NT2/D1 (cell line): ENCODE measurements at regions not wholly inside any gene's neighbourhood (a gene's known extent, or its start where the extent isn't known, plus 50 kb on each side); places are given as distances from the start of the nearest gene placed in this dataset.
A peak's percentile ranks its signal among the peaks of the same experiment; 100 is the strongest.

Source experiments
- DNase-seq: peaks from one replicate; pipeline ENCODE4 v3.0.0-alpha.2; 2011; ENCODE audit warnings: low read depth, low spot score
- H3K27me3 ChIP-seq: 2 replicates; pipeline ENCODE4 v1.6.0; 2011; ENCODE audit warnings: mild to moderate bottlenecking; ENCODE audit not compliant: insufficient read length, insufficient read depth
- H3K36me3 ChIP-seq: 2 replicates; pipeline ENCODE4 v1.6.1; 2011; ENCODE audit warnings: mild to moderate bottlenecking, low read length, mixed read lengths; ENCODE audit not compliant: insufficient read depth, insufficient read length
- H3K4me1 ChIP-seq: 2 replicates; pipeline ENCODE4 v1.5.1; 2011; ENCODE audit not compliant: insufficient read depth, insufficient read length
- H3K4me3 ChIP-seq: 2 replicates; pipeline ENCODE4 v1.5.1; 2011; ENCODE audit warnings: low read depth; ENCODE audit not compliant: insufficient read length
- H3K9ac ChIP-seq: 2 replicates; pipeline ENCODE4 v1.6.0; 2011; ENCODE audit warnings: low read depth; ENCODE audit not compliant: insufficient read length
- H3K9me3 ChIP-seq: 2 replicates; pipeline ENCODE4 v1.5.1; 2011; ENCODE audit warnings: mild to moderate bottlenecking, low read length; ENCODE audit not compliant: insufficient read depth
- SUZ12 ChIP-seq: IDR thresholded peaks from 2 replicates; pipeline ENCODE4 v1.6.1; 2011; ENCODE audit not compliant: insufficient read length, insufficient read depth; ENCODE audit errors: extremely low read depth
- YY1 ChIP-seq: IDR thresholded peaks from 2 replicates; pipeline ENCODE4 v1.6.1; 2011; ENCODE audit not compliant: insufficient read length, insufficient read depth
- ZNF274 ChIP-seq: IDR thresholded peaks from 2 replicates; pipeline ENCODE4 v1.6.1; 2011; ENCODE audit warnings: mild to moderate bottlenecking, low read depth, low read length

DNA sequence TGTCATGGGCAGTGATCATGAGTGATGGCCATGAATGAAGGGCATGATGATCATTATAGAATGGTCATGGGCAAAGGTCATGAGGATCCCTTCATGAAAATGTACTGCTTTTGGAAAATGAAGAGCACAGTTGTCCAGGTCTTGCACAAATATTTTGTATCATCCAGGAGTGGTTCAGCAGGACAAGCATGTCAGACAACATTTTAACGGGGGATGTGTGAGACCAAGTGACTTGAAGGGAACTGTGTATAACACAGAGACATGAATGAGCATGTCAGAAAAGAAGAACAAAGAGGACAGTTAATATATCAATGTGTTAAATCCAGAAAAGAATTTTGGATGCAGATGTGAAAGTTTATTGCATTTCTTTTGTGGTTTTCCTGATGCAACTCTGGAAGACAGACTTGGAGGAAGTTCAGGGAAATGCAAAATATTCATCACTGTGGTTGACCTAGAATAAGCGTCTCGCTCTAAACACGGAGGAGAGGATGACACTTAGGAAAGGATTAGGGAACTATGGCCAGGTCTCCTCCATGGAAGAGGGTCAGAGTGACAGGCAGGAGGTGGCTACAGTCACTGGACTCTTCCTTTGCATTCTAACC, 116.1 kb upstream of the IRX4 start:
- no peaks in the 10 kb centered on the region for H3K36me3 ChIP-seq
- H3K4me1 ChIP-seq = no peaks in the 10 kb centered on the region
- 0 out of 2 replicates have a peak, but pooled peaks cover 6% of the 10 kb centered on the region for H3K9me3 ChIP-seq
- TF ChIP-seq ZNF274 = no peak
- TF ChIP-seq YY1 = no peak
- TF ChIP-seq SUZ12 = no peak
- no peak overlapping the region for H3K9ac ChIP-seq
- DNase-seq = no peak
- peaks cover under 1% of the 10 kb centered on the region for H3K27me3 ChIP-seq
- H3K4me3 ChIP-seq = no peak overlapping the region

DNA sequence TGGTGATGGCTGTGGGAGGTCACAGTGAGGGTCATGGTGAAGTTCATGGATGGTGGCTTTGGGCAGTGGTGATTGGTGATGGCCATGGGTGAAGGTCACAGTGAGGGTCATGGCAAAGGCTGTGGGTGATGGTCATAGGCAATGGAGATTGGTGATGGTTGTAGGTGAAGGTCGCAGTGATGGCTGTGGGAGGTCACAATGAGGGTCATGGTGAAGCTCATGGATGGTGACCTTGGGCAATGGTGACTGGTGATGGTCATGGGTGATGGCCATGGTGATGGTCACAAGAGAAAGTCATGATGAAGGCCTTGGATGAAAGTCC, 115.6 kb upstream of the IRX4 start:
- H3K4me3 ChIP-seq = no peak overlapping the region
- H3K4me1 ChIP-seq = no peaks in the 10 kb centered on the region
- H3K9me3 ChIP-seq = 0 out of 2 replicates have a peak, but pooled peaks cover 6% of the 10 kb centered on the region
- H3K36me3 ChIP-seq = no peaks in the 10 kb centered on the region
- H3K27me3 ChIP-seq = no peaks in the 10 kb centered on the region
- no peak overlapping the region for H3K9ac ChIP-seq
- no peak for DNase-seq
- TF ChIP-seq ZNF274 (no peak), SUZ12 (no peak), YY1 (no peak)

DNA sequence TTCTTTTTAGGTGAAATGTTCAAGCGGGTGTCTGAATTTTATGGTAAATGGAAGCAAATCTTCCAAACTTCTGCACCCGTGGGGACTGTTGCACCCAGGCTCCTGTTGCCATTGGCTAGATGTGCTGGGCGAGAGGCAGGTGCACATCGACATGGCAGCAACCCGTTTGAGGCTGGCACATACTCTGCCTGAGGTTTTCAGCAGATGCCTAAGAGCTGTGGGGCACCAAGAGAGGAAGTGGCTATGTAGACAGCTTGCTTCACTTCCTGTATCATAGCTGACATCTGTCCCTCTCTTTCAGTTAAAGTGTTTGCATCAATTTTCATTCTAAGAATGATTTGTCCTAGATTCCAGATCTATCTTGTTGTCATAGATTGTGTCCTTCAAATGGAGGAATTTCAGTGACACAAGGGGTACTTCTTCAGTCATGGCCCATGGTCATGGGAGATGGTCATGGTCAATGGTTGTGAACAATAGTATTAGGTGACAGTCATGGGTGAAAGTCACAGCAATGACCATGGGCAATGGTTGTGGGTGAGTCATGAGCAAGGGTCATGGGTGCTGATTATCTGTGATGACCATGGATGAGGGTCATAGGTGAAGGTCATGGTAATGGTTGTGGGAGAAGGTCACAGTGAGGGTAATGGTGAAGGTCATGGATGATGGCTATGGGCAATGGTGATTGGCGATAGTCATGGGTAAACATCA, 115.1 kb upstream of the IRX4 start:
- Histone ChIP-seq H3K36me3 (no peaks in the 10 kb centered on the region), H3K4me1 (no peaks in the 10 kb centered on the region), H3K9me3 (0 out of 2 replicates have a peak, but pooled peaks cover 9% of the 10 kb centered on the region), H3K27me3 (no peaks in the 10 kb centered on the region), H3K9ac (no peak overlapping the region), H3K4me3 (no peak overlapping the region)
- TF ChIP-seq SUZ12 = no peak
- no peak for TF ChIP-seq YY1
- no peak for TF ChIP-seq ZNF274
- DNase-seq = no peak

DNA sequence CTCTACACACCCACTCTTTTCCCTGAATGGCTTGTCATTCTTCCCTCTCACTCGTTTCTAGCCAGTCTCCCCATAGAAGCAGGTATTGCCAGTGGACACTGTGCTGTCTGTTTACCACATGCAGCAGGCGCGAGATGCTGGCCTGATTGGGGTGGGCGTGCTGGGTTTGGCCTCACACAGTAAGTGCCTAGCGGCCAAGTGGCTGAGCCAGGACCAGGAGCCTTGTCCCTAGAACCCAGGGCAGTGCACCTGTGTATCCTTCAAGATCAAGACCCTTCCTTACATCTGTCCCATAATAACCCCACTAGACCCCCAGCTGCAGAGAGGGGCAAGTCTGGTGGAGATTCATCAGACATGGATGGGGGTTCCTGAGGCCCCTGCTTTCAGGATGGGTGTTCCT, 112.8 kb upstream of the IRX4 start:
- H3K36me3 ChIP-seq = no peaks in the 10 kb centered on the region
- no peak overlapping the region for H3K9ac ChIP-seq
- no peak overlapping the region for H3K4me3 ChIP-seq
- TF ChIP-seq SUZ12 (no peak), ZNF274 (no peak), YY1 (no peak)
- no peak for DNase-seq
- H3K9me3 ChIP-seq = 0 out of 2 replicates have a peak, but pooled peaks cover 11% of the 10 kb centered on the region
- H3K4me1 ChIP-seq = no peaks in the 10 kb centered on the region
- no peaks in the 10 kb centered on the region for H3K27me3 ChIP-seq

DNA sequence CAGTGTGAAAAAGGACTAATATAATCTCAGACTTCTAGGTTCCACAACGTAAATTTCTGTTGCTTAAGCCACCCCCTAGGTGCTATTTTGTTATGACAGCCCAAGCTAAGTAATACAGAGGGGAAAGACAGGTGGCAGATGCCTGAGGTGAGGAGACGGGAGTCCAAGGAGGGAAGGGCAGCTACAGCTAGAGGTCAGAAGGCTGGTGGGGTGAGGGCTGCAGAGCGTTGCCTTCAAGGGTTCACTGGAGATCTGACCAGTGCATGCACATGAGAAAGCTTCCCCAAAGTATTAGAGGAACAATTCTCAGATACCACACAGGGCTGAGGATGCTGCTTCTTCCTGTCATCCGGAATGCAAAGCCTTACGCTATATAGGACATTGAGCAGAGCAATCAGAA, 104.7 kb upstream of the IRX4 start:
- Histone ChIP-seq H3K4me3 (no peak overlapping the region), H3K27me3 (no peaks in the 10 kb centered on the region), H3K9ac (no peak overlapping the region), H3K9me3 (peaks cover 4% of the 10 kb centered on the region), H3K36me3 (no peaks in the 10 kb centered on the region), H3K4me1 (no peaks in the 10 kb centered on the region)
- DNase-seq = no peak
- no peak for TF ChIP-seq SUZ12
- TF ChIP-seq YY1 = no peak
- TF ChIP-seq ZNF274 = no peak

DNA sequence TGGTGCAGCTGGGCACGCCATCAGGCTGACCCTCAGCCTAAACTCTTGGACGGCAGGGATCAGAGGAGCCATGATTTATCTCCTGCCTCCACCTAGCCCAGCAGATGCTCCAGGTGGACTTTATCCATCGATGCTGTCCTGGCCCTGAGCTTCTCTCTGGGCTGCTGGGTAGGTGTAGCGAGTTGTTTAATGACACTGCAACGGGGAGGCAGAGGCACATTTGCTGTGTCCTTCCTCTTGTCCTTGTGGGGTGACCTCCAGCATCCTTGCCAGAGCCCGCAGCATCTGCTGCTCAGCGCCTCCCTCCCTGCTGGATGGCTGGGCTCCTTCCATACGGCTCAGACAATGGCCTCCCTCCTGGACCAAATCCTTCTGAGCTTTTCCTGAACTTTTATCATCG, 103.1 kb upstream of the IRX4 start:
- H3K36me3 ChIP-seq = no peaks in the 10 kb centered on the region
- no peak for TF ChIP-seq ZNF274
- TF ChIP-seq SUZ12 = no peak
- DNase-seq = no peak
- H3K4me3 ChIP-seq = no peak overlapping the region
- no peak overlapping the region for H3K9ac ChIP-seq
- peaks cover 4% of the 10 kb centered on the region for H3K9me3 ChIP-seq
- H3K27me3 ChIP-seq = no peaks in the 10 kb centered on the region
- H3K4me1 ChIP-seq = no peaks in the 10 kb centered on the region

DNA sequence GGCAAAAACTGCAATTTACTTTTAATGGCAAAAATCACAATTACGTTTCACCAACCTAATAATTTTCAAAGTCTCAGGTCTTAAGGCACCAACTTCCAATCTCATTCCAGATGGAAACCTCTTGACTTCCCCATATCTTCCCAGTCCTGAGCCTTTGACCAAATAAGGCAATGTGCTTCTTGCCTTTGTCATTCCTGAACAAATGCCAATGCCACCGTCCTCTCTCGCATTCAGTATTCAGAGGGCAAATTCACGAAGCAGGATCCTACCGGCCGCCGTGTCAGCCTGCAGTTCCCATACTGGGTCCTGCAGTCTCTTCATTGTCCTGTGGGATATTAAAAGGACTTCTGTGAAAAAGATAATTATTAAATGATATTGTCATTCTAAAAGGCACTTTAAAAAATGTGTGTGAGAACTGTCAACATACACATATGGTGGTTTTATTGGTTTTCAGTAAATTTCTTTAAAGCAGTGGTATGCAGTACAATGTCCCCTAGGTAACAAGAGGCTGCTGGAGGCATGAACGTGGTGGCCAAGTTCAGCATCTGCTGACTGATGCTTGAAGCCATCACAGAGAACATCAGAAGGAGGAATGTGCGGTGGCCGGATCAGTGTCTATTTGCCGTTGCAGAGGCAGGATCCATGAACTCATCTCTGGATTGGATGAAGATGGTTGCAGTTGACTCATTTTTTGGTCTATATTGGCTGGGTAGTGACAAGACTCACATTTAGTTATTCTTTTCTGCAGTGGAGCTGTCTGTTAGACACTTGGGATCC, 101.4 kb upstream of the IRX4 start:
- Histone ChIP-seq H3K27me3 (no peaks in the 10 kb centered on the region), H3K9ac (no peak overlapping the region), H3K36me3 (no peaks in the 10 kb centered on the region), H3K9me3 (peaks cover 4% of the 10 kb centered on the region), H3K4me1 (no peaks in the 10 kb centered on the region), H3K4me3 (no peak overlapping the region)
- no peak for TF ChIP-seq SUZ12
- TF ChIP-seq ZNF274 = no peak
- TF ChIP-seq YY1 = no peak
- DNase-seq = peak; percentile 9
